HG03354 (cell line): ENCODE measurements at regions not wholly inside any gene's neighbourhood (a gene's known extent, or its start where the extent isn't known, plus 50 kb on each side); places are given as distances from the start of the nearest gene placed in this dataset.

ENCODE experiments used
- ATAC-seq: cut with Tn5 transposase; IDR thresholded peaks from one replicate; pipeline ENCODE4 v1.9.1; 2021; ENCODE audit warnings: mild to moderate bottlenecking; ENCODE audit not compliant: unreplicated experiment, poor library complexity, severe bottlenecking

DNA sequence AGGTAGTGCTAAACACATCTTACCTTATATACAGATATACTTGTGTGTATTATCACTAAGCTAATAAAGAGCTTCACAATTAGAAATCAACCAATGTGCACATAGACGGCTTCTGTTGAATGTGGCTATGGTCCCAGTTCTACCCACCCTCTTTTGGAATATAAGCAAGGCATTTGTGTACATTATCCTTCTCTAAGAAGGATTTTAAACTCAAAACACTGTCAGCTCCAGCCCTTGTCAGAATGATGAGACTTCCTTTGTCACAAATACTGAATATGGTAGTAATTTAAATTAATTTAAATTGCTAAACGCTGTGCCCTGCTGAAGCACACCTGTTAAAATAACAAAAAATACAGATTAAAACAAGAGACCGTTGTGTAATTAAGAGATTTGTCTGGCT is 107.9 kb upstream of the GRAMD2B start:
- no peak for ATAC-seq

DNA sequence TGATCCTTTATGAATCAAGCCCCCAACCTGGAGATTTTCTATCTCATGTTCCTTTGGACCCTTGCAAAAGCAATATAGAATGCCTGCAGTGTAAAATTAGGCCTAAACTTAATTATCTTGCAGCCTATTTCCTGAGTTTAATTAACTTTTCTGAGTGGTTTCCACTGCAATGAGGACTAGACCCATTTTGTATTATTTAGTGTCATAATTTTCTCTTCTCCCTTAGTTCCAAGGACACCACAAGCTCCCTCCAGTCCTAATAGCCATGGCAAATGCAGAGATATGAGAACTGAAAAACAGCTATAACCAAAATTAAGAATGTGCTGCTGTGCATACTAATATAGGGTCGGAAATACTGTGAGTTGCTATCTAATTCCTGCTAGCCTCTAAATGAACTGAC is 90.9 kb upstream of the GRAMD2B start:
- no peak for ATAC-seq

DNA sequence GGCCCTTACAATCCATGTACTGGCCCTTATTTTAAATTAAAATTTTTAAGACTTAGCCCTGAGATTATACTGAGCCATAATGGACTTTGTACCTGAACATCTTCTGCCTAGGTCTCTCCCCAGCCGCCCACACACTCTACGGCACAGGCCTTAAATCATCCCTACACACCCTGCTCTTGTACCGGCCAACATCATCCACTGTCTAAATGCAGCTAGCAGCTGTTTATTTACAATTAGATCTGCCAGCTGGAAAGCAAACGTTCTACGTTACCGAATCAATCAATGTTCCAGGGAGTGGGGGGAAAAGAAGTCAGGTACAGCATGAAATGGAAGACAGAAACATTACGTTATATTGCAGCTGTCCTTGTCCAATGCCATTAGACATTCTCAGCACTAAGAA is 88.4 kb upstream of the GRAMD2B start:
- no peak for ATAC-seq

DNA sequence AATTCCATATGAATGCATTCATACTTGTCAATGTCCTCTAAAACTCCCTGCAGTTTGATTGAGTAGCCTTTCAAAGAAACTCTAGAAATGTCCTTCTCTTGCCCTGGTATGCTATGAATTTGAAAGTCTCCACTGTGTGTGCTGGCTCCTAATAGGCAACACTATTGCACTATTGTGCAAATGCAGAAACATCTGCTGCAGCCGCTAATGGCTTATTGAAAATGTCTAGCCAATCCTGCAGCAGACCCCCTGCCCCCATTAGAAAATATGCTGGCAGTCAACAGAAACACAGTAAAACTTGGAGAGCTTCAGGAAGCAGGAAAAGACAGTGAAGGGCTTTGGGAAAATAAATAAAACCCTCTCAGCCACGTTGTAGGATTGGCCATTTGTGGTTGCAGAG is 87.3 kb upstream of the GRAMD2B start:
- ATAC-seq = no peak

DNA sequence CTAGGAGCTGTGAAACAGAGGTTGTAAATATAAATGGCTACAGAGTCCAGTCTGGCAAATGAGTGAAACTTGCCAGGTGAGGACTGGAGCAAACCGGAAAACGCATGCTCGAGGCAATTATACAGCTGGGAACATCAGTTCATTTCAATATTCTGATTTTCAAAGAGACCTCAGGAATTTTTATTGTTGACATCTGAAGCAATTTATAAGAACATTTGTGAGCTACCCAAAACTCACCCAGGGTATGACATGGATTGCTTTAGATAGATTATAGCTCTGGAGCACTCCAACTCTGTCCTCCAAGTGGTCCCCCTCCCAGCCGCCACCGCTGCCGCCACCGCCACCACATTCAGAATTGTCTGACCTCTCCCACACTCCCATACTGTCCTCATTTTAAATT is 84.6 kb upstream of the GRAMD2B start:
- ATAC-seq = no peak

DNA sequence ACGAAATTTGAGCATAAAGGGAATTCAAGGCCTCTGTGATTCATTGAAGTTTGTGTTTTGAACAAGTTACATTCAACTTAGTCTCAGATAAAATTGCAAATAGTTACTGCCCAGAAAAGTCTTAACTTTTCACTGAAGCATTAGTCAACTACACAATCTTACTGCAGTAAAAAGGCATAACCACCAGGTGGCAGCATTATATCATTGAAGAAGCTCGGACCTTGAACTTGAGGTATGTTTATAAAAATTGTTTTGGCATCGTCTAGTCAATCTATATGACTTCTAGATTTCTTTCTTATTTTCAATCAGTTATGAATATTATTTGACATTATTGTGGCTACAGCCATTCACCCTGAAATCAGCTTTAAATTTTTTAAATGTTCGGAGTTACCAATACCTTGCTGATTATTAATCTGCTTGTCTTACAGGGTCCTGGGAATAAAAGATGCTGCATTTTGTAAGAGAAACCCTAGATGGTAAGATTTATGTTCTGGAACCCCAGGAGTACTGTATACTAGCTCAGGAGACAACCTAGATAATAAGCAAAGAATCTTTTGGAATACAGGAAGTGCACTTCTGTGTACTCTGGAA is 83.9 kb upstream of the GRAMD2B start:
- peak; percentile 82 for ATAC-seq

DNA sequence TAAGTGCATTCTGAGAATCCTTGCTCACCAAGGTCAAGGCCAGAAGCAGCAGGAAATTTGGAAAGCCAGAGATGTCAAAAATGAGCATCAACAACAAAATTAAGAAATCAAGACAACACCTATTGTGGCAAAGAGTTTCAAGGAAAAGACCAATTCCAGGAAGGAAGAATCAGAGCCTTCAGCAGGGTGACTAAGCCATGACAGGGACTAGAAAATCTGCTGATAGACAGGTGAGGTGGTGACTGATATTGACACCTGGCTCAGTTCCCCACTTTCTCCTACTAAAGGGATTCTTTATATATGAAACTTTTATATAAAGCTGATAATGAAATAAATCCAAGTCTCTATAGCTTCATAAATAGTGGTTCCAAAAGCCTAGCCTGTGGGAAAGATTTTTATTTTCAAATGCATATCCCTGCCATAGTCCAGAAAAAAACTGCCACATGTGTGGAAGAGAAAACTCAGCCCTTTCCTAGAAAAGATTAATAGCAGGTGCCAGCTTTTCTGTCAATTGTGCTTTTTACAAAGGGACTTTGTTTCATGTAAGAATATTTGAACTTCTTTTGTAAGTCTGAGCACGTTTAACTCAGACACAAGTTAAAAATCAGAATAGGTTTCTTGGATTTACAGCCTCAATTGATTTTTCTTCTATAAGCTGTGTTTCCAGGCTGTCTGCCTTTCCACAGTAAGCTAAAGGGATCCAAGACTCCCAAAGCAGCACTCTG is 81.1 kb upstream of the GRAMD2B start:
- ATAC-seq = no peak

DNA sequence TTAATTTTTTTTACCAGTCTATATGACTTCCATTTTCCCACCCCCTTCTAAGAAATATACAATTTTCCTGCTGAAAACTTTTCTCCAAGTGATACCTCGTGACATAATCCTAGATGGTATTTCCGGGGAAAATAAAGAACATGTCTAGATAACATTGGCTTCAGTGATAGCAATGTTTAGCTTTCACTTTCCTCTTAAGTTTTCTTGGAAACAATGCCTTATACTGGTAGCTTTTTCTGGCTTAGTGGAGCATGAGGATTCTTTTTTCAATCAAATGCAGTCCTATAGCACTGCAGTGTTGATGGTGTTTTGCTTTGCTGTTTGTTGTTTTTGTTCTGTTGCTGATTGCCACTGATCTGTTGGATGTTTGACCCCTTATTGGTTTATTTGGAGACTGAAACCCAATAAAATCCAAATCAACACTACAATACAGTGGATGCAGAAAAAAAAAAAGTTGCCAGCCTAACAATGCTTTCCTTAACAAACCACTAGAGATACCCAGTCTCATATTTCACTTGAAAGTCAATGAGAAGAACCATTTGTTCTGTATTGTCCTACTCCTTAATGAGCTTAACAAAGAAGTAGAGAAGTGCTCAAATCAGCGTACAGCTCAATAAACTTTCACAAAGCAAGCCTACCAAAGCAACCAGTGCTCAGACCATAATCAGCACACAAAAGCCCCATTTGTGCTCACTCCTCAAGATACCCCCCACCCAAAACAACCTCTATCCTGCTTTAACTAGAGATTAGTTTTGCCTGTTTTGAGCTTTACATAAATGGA is 74.2 kb upstream of the GRAMD2B start:
- no peak for ATAC-seq

DNA sequence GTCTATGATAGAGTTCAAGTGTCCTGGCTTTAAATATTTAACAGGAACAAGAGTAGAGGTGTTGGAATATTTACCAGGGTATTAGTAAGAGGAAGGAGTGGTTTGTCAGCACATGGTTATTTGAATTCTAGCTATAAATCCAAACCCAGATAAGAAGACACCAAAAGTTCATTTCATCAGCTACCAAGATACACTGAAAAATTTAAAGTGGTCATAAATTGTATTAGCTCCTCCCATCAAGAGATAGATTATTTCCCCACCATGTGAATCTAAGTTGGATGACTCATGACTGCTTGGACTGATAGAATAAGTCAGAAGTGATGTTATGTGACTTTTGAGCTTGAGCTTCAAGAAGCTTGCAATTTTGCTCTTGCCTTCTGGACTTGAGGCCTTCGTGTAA is 72.1 kb upstream of the GRAMD2B start:
- no peak for ATAC-seq

DNA sequence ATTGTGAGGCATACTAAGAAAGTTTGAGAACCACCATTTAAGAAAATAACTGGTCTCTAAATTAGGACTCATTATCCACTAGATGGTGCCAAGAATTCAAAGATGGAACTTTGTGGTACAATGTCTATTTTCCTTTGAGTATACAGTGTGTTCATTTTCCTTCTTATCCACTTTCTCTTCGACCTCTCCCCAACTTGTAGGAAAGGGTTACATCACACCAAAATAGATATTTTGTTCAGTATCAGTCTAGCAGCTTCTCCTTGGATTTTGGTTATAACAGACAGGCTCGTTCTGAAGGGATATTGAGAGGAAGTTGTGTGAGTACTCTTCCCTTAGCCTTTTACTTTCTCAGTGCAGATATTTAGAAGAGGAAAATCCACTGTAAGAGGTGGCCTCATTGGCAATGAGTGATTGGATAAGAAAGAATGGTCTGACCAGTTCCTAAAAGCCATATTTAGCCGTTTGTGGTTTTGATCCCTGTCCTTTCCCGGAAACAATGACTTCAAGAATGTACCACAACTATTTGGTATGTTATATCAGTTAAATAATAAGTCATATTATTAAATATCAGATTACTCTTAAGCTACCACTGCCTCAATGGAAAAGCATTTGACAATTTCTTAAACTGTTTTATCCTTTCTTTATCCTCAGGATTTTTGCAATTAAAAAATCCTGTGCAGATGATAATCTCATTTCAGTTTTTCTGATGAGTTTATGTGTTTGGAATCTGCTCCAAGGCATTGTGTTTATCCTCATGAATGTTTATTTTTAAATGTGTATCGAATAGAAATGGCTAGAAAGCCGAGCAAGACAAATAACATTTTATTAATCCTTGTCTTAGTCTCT is 69.0 kb upstream of the GRAMD2B start:
- peak; percentile 33 for ATAC-seq

DNA sequence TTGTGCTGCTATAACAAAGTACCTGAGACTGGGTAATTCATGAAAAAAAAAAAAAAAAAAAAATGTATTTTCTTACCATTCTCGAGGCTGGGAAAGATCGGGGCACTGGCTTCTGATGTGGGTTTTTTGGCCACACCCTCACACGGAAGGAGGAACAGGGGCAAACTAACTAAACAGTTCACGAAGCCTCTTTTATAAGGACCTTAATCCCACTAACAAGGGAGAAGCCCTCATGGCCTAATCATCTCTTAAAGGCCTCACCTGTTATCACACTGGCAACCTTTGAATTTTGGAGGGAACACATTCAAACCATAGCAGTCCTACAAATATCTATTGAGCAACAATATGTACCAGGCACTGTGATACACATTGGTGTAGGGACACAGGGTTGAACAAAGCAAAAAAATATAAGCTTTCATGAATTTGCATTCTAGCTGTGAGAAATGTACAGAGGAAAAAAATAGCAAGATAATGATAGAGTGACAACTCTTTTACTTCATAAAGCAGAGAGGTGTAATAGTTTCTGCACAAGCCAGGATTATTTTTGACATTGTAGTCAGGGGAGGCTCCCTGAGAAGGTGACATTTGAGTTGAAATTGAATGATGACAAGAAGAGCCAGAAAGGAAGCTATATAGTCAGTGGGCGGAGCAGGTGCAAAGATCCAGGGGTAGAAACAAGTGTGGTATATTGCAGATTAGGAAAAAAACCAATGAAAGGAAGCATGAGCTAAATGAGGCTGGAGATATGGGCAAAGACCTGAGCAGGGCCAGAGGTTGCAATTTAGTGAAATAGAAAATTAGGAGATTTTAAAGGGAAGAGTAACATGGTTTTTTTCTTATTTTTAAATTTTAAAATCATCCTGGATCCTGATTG is 68.1 kb upstream of the GRAMD2B start:
- ATAC-seq = no peak

DNA sequence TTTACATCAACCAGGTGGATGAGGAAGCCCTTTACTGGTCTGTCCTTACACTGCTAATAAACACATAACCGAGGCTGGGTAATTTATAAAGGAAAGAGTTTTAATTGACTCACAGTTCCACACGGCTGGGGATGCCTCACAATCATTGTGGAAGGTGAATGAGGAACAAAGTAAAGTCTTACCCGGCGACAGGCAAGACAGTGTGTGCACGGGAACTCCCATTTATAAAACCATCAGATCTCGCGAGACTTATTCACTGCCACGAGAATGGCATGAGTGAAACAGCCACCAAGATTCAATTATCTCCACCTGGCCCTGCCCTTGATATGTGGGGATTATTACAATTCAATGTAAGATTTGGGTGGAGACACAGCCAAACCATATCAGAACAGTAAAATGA is 67.3 kb upstream of the GRAMD2B start:
- ATAC-seq = peak; percentile 27

DNA sequence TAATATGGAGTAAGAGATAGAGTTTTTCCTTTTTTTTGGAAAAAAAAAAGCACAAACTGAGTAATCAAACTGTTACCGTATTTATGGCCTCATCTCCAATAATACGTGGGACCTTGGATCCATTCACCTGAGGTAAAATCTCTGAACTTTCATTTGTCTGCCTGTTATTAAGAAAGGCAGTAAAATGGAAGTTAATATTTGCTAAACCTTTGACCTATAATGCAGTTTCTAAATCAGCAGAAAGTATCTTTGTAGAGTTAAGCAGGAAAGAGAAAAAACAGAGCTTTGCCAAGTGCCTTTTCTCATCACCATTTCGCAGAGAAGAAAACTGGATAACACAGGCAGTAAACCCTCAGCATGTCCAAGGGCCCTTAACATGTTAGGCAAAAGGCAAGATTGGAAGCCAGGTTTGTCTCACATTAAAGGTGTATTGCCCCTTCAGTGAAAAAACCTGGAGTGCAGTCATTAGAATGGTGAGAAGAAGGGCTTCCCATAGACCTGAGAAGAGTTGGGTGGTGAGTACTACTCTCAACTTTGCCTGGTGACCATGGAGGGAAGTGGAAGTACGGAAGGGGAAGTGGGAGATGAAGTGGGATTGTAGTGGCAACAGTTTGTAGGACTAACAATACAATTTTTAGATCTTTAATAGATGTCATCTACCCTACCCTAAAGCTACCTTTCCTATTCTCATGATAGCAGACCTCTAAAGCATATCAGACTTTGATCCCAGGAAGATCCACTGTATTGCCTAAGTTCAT is 65.4 kb upstream of the GRAMD2B start:
- no peak for ATAC-seq

DNA sequence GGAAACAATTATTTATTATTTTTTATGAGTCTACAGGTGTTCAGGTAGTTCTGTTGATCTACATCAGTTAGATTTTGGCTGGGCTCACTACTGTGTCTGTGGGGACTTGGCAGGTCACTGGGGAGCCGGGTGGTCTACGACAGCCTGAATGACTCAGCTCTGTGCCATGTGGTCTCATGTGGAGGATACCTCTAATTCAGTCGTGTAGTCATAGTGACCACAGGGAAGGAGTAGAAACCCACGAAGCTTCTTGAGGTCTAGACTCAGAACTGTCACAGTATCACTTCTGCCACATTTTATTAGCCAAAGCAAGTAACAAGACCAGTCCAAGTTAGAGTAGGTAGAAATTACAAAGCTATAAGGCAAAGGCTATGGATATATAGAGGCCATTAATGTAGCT is 64.7 kb upstream of the GRAMD2B start:
- peak; percentile 91 for ATAC-seq

DNA sequence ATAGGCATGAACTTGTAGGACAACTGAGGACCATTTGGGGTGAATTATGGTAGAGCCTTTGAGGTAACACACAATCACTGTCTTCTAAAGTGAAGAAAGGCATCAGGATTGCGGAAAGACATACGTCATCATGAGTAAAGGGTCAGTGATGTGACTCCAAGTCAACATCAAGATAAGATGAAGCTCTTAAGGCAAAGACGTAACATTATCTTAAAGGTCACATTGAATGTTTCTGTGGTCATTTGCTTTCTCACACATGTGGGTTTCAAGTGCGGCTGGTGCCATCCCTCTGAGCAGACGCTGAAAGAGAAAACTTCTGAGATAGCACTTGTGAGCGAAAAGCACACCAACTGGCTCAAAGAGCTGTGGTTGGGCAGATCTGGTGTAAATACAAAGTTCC is 63.3 kb upstream of the GRAMD2B start:
- ATAC-seq = peak; percentile 28

DNA sequence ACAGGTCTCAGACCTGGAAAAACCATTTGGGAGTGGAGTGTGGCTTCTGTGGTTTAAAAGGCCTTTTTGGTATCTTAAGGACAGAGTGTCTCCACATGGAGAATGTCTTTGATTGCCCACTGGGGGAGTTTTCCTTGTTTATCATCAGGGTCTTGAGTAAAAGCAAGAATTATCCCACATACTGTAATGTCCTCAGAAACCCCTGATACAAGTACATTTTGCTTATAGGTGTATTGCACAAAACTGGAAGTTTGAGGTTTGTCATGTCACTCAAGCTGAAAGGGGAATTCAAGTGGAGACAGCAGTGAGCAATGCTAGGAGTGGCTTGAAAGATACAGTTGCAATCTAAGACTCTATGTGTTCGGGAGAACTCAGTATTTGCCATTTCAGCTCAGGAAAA is 62.7 kb upstream of the GRAMD2B start:
- ATAC-seq = no peak

DNA sequence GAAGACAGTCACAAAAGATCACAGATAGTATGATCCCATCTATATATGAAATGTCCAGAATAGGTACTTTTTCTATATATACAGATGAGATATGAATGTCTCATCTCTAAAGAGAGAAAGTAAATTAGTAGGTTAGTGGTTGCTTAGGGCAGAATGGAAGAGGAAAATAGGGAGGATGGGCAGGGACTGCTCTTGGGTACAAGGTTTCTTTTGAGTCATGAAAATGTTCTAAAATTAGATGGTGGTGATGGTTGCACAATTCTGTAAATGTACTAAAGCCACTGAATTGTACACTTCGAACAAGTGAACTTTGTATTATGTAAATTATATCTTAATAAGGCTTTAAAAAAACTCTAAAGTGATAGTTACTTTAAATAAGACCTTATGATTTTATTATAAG is 59.6 kb upstream of the GRAMD2B start:
- ATAC-seq = peak; percentile 30

DNA sequence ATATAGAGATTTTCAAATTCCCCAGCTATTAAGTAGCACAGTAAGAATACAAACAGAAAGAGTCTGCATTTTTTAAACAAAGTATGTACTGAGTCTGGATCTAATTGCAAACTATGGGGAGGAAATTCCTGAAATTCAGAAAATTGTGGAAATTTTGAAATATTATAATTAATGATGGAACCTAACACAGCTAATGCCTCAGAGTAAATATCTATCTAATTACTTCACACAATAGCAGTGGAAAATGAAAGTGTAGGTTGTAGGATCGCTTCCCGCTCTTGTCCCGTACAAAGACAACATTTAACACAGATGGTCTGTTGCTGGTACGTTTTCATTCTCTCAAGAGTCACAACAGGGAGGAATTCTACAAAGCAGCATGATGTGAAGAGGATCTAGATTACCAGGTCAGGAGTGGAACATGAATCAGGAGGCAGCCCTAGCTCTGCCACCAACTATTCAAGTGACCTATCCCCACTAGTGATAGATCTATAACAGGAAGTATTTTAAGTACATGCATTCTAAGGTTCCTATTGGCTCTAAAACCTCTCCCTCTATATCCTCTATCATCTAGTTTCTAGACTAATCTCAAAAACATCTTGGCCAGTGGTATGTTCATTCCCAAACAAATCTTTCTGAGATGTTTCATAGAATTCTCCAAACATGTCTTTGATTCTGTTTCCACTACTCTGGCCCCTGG is 58.9 kb upstream of the GRAMD2B start:
- no peak for ATAC-seq
